GM19372 (cell line): ENCODE measurements at regions not wholly inside any gene's neighbourhood (a gene's known extent, or its start where the extent isn't known, plus 50 kb on each side); places are given as distances from the start of the nearest gene placed in this dataset.
"Not testable (repeated sequence)": the region's sequence is repeated elsewhere in the genome, so short reads cannot be mapped to it uniquely, and the experiment has no call there.

Experiments
- ATAC-seq: cut with Tn5 transposase; IDR thresholded peaks from one replicate; pipeline ENCODE4 v1.9.1; 2021; ENCODE audit warnings: mild to moderate bottlenecking, low read depth, moderate library complexity; ENCODE audit not compliant: unreplicated experiment

DNA sequence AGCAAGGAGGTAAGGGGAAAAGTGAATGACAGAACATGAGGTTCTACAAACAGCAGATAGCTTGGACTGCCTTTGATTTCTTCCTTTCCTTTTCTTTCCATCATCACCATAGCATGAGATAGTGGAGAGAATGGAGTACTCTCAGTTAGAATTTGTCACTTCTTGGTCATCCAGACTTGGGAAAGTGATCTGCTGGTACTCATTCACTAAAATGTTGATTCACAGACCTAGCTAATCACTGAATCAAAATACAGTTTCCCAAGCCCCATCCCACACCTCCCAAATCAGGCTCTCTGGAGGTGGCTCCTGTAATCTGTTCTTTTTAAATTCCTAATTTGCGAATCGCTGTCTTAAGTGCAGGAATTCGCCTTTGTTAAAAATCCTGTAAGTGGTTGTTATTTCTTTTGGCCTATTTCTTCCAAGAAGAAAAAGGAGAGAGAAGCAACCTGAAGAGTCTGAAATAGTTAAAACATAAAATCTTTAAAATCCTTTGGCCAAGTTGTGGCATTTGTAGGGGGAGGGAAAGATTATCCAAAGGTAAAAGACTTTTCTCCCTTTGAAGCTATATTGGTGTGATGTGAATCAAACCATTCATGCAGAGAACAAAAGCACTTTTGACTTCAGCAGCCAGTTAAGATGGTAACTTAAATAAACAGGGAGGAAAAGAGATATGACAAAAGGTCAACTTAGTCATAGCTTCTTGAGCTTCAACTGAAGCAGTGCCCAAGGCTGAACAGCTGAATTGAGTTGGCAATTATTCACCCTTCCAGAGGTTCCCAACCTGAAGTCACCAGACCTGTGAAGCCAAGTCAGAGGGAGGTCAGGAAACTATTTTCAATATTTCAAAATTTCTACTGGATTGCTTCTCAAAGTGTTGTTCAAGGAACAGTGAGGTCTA, 255.1 kb upstream of the KRR1 start:
- no peak for ATAC-seq

- ATAC-seq = no peak
Measured at GRCh38 chr12:75765170-75766059, 254.0 kb upstream of the KRR1 start.

DNA sequence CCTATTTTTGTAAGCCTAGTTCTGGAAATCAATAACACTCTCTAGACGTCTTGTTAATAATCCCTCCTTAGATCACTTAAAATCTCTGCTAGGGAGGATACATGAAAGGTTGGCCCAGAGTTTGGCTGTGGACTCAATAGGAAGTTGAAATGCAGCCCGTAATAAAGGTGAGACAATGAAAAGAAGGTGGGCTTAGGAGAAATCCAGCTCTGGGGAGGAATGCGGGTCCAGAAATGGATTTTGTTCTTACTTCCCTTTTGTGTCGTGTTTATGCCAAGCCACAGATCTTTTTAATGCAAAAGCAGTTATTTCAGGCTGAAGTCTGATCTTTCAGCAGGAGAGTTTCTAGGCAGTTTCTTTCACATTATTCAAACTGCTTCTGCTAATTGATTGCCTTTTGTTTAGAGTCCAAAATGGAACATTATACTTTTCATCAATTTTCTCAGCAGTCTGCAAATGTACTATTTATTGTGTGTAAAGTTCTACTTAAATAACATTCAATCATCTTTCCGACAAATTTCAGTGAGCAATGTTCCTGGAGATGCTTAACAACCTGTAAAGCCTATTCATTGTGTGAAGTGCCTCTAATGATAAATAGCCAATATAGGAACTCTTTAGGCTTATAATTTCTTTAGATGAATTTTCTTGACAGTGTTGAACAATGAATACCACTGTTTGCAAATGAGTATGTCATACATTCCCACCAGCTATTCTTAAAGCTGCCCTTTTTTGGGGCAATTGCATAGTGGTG, 252.9 kb upstream of the KRR1 start:
- ATAC-seq = no peak

DNA sequence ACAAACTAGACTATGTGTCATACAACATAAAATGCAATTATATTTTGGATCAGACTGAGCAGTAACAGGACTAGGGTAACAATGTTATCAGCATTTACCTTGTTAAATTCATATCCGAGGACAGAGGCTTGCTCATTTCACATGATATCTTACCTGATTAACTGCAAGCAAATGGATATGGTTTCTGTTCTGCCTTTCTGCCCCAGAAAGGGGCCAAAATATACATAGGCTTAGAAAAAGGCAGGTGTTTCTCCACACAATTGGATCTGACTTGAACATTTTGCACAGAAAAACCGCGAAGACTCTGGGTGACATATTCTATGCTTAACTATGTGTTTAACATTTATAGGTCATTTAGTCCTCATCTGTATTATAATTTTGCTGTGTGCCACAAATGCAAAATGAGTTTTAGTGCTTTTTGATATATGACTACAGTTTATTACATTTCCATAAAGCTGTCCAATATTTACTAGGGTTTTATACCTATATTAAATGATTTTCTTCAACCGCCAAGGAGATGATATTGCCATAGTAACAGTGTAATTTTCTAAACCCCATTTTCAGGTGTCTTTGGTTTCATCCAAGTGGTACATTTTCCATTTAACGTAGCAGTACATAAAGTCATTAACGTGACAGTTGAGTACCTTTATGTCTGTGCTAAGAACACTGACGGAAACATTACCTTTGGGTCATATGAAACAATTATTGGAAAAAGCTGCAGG, 249.3 kb upstream of the KRR1 start:
- ATAC-seq = no peak

DNA sequence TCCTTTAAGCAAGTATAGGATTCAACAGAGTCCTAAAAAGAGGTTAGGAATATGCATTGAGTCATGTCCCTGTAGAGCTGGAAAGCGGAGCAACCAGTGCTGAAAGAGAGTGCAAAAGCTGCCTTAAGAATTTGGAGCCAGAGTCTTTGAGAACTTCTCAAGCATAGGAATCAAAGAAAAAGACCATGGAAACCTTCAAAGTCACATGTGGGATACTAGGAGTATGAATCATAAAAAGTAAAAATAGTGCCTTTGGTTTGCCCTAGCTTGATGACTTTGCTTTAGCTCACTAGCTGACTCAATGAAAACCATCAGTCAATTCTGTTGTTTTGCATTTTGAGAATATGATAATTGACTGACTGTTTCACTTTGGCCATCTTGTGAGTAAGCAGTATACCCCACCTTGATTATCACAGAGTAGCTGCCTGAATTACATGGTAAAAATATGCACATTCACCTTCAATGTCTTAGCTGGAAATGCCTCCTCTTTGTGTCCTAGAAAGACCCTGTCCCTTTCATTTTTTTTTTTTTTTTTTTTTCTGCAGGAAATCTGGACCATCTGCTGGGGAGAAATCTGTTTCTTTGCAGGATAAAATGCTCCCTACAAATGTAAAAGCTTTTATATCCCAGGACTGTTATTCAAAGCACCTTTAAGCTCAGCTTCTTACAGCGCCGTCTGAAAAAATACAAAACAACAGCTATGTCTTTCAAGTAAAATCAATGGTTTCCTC, 248.6 kb upstream of the KRR1 start:
- ATAC-seq = no peak

- ATAC-seq = no peak
Measured at GRCh38 chr12:75759196-75759595, 247.8 kb upstream of the KRR1 start.

DNA sequence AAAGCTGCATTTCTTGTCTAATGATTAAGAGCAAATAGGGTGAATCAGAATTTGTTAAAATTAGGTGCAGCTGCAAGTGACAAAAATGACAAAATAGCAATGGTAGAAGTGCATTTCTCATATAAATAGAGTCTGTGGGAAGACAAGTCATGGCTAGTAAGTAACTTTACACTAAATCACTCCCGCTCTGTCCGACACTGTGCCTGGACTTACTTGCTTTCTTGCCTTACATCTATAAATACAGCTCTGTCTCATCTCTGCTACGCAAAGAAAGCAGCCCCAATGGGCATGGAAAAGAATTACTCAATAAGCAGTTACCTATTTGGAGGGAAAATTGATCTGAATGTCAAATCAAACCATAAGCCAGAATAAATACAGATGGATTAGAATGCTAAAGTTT, 245.4 kb upstream of the KRR1 start:
- no peak for ATAC-seq

DNA sequence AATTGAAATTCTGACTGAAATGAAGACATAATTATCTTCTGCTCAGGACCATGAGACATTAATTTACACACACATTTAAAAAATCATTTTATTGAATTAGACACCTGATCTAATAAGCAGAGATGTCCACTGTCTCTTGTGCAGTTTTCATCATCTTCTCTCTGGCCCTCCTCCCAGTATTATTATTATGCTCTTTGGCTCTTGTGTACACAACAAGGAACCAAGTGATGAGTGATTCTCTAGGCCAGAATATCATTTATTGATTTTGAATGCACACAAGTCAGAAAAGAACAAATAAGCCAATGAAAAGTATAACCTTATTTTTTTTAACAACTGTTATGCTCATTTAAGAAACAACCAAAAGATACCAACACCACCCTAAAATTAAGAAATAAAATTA, 244.7 kb upstream of the KRR1 start:
- ATAC-seq = no peak

DNA sequence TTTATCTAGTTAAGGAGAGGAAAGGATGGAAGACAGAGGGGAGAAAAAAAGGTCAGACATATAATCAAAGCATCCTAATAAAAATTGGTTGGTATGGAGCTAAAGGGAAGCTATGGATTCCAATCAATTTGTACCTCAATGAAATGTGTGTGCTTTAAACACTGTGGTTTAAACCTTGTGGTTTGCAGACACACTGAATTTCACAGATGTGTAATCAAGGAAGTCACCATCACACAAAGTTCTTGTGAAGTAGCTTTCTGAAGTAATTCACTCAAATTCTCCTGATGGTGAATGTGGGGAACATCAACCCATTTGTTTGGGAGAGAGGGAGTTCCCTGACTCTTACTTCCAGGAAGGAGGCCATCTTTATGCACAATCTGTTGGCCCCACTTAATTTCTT, 243.3 kb upstream of the KRR1 start:
- ATAC-seq = no peak

- ATAC-seq = no peak
Measured at GRCh38 chr12:75754141-75754540, 242.7 kb upstream of the KRR1 start.

DNA sequence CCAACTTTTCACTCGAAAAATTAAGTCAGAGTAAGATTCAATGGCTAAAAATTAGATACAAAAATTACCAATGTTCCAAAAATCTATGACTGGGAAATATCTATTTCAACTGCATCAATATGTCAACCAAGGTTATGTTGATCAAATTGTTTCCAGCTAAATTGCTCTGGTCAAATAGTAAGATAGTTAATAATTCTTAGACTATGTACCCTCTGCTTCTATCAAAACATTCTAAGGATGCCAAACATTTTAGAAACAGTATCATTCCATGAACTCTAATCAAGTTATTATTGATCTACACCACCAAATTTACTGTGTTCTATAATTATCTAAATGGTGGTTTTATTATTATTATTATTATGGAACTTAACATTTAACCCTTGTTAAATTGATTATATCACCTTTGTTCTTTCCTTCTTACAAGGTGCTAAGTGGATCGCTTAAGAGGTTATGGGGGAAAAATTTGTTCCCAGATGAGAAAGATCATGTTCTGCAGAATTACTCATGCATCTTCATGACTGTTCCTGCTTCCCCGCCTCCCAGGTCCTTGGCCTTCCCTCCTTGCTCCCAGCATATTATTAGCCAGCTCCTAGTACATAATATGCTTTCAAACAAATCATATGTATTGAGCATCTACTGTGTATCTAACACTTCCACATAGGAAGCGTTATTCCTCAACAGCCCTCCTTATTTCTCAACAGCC, 240.5 kb upstream of the KRR1 start:
- no peak for ATAC-seq

DNA sequence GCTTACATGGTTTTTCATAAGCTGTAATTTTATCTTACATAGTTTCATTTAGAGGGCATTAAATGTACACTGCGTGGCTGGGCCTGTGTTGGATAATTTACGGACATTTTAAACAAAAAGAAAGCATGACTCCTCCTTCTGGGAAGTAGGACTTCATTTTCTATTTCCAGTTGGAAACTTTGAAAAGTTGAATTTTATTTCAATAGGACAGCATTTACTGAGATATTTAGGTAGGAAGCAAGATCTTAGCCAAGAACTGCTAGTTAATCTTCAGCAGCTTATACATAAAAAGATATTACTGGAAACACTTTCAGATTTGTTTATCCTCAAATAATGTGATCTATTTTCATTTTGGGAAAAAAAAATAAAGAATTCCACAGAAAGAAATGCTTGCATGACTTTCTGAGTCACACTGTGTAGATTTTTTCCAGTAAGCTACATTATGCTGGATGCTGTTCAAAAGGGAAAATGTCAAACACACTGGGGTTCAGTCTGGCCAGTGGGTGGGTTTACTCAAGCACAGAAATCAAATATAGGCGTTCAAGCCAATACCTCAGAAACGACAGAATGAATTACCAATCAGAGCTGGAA, 239.4 kb upstream of the KRR1 start:
- ATAC-seq = no peak

DNA sequence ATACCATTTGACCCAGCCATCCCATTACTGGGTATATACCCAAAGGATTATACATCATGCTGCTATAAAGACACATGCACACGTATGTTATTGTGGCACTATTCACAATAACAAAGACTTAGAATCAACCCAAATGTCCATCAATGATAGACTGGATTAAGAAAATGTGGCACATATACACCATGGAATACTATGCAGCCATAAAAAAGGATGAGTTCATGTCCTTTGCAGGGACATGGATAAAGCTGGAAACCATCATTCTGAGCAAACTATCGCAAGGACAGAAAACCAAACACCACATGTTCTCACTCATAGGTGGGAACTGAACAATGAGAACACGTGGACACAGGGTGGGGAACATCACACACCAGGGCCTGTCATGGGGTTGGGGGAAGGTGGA, 237.6 kb upstream of the KRR1 start:
- ATAC-seq = not testable (repeated sequence)

DNA sequence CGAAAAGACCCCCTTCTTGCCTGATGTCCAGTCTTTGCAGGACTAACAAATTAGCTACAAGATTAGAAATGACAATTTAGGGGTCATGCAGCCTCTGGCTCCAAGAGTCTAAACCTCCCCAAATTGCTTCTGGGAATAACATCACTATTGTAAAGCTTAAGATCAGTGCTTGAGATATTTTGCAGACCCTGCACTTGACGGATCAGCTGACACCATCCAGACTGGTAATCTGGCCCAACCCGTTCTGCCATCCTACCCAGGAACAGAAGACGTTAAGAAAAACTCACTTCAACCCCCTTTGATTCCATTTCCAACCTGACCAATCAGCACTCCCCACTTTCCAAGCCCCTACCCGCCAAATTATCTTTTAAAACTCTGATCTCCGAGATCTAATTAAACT, 236.7 kb upstream of the KRR1 start:
- ATAC-seq = no peak

DNA sequence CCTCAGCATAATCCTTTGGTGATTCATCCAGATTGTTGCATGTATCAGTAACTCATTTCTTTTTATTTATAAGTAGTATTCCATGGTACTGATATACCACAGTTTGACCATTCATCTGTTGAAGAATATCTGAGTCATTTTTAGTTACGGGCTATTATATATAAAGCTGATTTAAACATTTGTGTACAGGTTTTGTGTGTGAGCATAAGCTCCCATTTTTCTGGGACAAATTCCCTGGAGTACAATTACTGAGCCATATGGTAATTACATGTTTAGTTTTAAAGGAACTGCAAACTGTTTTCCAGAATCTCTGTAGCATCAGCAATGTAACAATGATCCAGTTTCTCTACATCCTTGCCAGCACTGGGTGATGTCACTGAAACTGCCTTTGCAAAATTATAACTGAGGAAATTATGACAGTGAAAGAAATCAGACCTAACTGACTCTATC, 236.2 kb upstream of the KRR1 start:
- ATAC-seq = no peak

- ATAC-seq = no peak
Measured at GRCh38 chr12:75746621-75747020, 235.2 kb upstream of the KRR1 start.

GRCh38 chr12:75744607-75745256, 233.3 kb upstream of the KRR1 start:
- no peak for ATAC-seq

GRCh38 chr12:75742961-75743360, 231.6 kb upstream of the KRR1 start:
- no peak for ATAC-seq
